ENCODE measurements at regions not wholly inside any gene's neighbourhood (a gene's known extent, or its start where the extent isn't known, plus 50 kb on each side); places are given as distances from the start of the nearest gene placed in this dataset.

- Histone ChIP-seq H3K36me3 (ENCODE audit: control insufficient read depth, insufficient read depth, low read length) (no peaks in the 10 kb centered on the region), H3K4me3 (ENCODE audit: low read depth, low read length) (no peak overlapping the region), H3K27me3 (ENCODE audit: control insufficient read depth, insufficient read depth, low read length) (no peaks in the 10 kb centered on the region)
- FAIRE-seq = no peak
- TF ChIP-seq CTCF (IDR thresholded peaks at IDR 0.05; ENCODE audit: insufficient read depth, low read length, severe bottlenecking) = no peak
- no peak for DNase-seq (ENCODE audit: low read depth)
These were observed 145.0 kb upstream of the C21orf91 start for GRCh38 chr21:17964199-17964598.

- no peak overlapping the region for H3K4me3 ChIP-seq (ENCODE audit: low read depth, low read length)
- DNase-seq (ENCODE audit: low read depth) = no peak
- no peaks in the 10 kb centered on the region for H3K36me3 ChIP-seq (ENCODE audit: control insufficient read depth, insufficient read depth, low read length)
- no peaks in the 10 kb centered on the region for H3K27me3 ChIP-seq (ENCODE audit: control insufficient read depth, insufficient read depth, low read length)
- FAIRE-seq = no peak
- no peak for TF ChIP-seq CTCF (IDR thresholded peaks at IDR 0.05; ENCODE audit: insufficient read depth, low read length, severe bottlenecking)
These were observed 131.4 kb upstream of the C21orf91 start for GRCh38 chr21:17950591-17950990.

- no peaks in the 10 kb centered on the region for H3K36me3 ChIP-seq (ENCODE audit: control insufficient read depth, insufficient read depth, low read length)
- H3K27me3 ChIP-seq (ENCODE audit: control insufficient read depth, insufficient read depth, low read length) = no peaks in the 10 kb centered on the region
- DNase-seq (ENCODE audit: low read depth) (no peak), FAIRE-seq (no peak)
- TF ChIP-seq CTCF (IDR thresholded peaks at IDR 0.05; ENCODE audit: insufficient read depth, low read length, severe bottlenecking) = no peak
- no peak overlapping the region for H3K4me3 ChIP-seq (ENCODE audit: low read depth, low read length)
These were observed 130.3 kb upstream of the C21orf91 start for GRCh38 chr21:17949421-17949820.

- no peaks in the 10 kb centered on the region for H3K27me3 ChIP-seq (ENCODE audit: control insufficient read depth, insufficient read depth, low read length)
- no peak overlapping the region for H3K4me3 ChIP-seq (ENCODE audit: low read depth, low read length)
- FAIRE-seq (no peak), DNase-seq (ENCODE audit: low read depth) (no peak)
- TF ChIP-seq CTCF (IDR thresholded peaks at IDR 0.05; ENCODE audit: insufficient read depth, low read length, severe bottlenecking) = no peak
- H3K36me3 ChIP-seq (ENCODE audit: control insufficient read depth, insufficient read depth, low read length) = no peaks in the 10 kb centered on the region
These were observed 128.4 kb upstream of the C21orf91 start for GRCh38 chr21:17947531-17947930.

GRCh38 chr21:17931080-17931479, 111.9 kb upstream of the C21orf91 start:
- H3K4me3 ChIP-seq (ENCODE audit: low read depth, low read length) = no peak overlapping the region
- H3K27me3 ChIP-seq (ENCODE audit: control insufficient read depth, insufficient read depth, low read length) = no peaks in the 10 kb centered on the region
- DNase-seq (ENCODE audit: low read depth) = no peak
- TF ChIP-seq CTCF (IDR thresholded peaks at IDR 0.05; ENCODE audit: insufficient read depth, low read length, severe bottlenecking) = peak; percentile 12
- H3K36me3 ChIP-seq (ENCODE audit: control insufficient read depth, insufficient read depth, low read length) = no peaks in the 10 kb centered on the region
- FAIRE-seq = no peak

GRCh38 chr21:17930093-17930492, 110.9 kb upstream of the C21orf91 start:
- DNase-seq (ENCODE audit: low read depth) (no peak), FAIRE-seq (no peak)
- no peaks in the 10 kb centered on the region for H3K27me3 ChIP-seq (ENCODE audit: control insufficient read depth, insufficient read depth, low read length)
- no peak for TF ChIP-seq CTCF (IDR thresholded peaks at IDR 0.05; ENCODE audit: insufficient read depth, low read length, severe bottlenecking)
- no peaks in the 10 kb centered on the region for H3K36me3 ChIP-seq (ENCODE audit: control insufficient read depth, insufficient read depth, low read length)
- H3K4me3 ChIP-seq (ENCODE audit: low read depth, low read length) = no peak overlapping the region
